Activated CD8-positive, alpha-beta memory T cell treated with anti-CD3 and anti-CD28 coated beads for 1 hour (primary cell): ENCODE measurements at regions not wholly inside any gene's neighbourhood (a gene's known extent, or its start where the extent isn't known, plus 50 kb on each side); places are given as distances from the start of the nearest gene placed in this dataset.
"Not testable (repeated sequence)": the region's sequence is repeated elsewhere in the genome, so short reads cannot be mapped to it uniquely, and the experiment has no call there.

Experiments used
- DNase-seq, 2 donors: peaks; one replicate each; pipeline ENCODE4 v3.0.0-alpha.2; 2020; ENCODE audit warnings: low read depth in 1 of 2; ENCODE audit errors: extremely low read depth in 1 of 2

GRCh38 chr17:68135141-68135887 is 99.8 kb downstream of the KPNA2 start:
- DNase-seq = no peak

- DNase-seq = no peak
Observed at GRCh38 chr17:68141050-68141449, 105.5 kb downstream of the KPNA2 start.

GRCh38 chr17:68142595-68142994 is 105.2 kb upstream of the AMZ2 start:
- DNase-seq = no peak

DNA sequence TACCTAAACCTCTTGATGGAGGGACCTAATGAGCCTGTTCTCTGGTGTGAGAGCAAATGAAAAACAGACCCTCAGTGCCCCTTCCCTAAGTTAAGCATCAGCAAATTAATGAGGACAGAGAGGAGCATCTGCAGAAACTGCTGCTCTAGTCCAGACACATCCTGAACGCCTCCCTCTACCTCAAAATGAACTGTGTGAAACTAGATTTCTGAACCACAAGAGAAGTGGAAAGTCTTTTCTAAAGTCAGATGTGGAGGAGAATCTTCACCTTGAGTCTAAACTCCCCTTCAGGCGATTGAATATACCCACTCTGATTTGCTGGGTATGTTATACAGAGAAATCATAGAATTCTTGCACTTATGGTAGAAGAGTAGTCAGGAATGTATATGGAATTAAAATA is 104.4 kb upstream of the AMZ2 start:
- DNase-seq = no peak

DNA sequence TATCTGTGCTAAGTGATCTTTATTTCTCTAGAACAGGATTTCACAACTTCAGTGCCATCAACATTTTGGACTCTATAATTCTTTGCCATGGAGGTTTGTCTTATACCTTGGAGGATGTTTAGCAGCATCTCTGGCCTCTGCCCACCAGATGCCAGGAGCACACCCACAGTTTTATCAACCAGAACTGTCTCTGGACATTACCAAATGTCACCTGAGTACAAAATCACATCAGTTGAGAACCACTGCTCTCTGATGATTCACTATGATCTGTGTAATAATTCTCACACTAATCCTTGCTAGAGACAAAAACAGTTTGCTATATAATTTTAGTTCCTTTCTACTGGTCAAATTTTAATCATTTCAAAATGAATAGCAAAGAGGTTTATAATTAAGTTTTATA is 102.8 kb upstream of the AMZ2 start:
- DNase-seq = no peak

DNA sequence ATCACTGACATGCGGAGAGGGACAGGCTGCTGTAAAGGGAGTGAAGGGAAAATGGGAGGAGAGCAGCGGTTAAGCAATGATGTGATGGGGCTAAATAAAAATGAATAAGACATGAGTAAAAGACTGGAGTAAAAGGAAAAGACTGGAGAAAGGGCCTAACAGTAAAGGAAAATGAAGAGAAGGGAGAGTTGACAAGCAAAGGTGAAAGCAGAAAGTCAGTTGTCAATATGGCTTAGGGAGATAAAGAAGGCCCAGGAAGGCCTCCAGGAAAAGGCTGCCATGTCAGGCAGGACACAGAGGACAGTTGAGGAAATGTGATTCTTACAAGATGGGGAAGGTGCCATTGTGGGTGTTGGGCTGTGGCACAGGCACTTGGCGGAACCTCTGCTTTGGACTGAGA is 98.9 kb upstream of the AMZ2 start:
- no peak for DNase-seq

DNA sequence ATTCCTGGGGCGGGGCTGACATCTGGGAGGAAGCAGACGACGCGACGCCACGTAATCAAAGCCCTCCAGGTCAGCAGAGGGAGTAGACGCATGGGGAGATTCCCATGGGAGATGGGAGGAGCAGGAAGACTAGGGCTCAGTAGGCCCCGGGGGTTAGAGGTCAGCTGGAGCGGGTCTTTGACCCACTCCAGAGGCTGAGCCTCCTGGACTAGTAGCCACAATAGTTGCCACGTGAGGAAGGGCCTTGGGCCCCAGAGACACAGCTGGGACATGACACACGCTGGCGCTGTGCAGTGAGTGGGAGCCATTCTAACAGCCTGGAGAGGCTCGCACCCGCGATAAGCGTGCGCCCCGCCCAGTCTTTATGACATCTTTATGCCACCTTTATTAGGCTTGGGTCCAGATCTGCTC is 95.7 kb upstream of the AMZ2 start:
- DNase-seq = no peak

- DNase-seq = no peak
Observed at GRCh38 chr17:68155692-68156091, 92.2 kb upstream of the AMZ2 start.

- DNase-seq = no peak
Observed at GRCh38 chr17:68161644-68162428, 86.0 kb upstream of the AMZ2 start.

DNA sequence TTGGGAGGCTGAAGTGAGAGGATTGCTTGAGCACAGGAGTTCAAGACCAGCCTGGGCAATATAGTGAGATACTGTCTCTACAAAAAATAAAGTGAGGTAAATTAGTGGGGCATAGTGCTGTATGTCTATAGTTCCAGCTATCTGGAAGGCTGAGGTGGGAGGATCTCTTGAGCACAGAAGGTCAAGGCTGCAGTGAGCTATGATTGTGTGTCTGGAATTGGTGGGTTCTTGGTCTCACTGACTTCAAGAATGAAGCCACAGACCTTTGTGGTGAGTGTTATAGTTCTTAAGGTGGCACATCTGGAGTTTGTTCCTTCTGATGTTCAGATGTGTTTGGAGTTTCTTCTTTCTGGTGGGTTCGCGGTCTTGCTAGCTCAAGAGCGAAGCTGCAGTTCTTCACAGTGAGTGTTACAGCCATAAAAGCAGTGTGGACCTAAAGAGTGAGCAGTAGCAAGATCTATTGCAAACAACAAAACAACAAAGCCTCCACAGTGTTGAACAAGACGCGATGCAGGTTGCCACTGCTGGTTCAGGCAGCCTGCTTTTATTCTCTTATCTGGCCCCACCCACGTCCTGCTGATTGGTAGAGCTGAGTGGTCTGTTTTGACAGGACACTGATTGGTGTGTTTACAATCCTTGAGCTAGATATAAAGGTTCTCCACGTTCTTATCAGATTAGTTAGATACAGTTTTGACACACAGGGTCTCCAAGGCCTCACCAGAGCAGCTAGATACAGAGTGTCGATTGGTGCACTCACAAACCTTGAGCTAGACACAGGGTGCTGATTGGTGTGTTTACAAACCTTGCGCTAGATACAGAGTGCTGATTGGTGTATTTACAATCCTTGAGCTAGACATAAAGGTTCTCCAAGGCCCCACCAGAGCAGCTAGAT is 79.3 kb upstream of the AMZ2 start:
- not testable (repeated sequence) for DNase-seq

DNA sequence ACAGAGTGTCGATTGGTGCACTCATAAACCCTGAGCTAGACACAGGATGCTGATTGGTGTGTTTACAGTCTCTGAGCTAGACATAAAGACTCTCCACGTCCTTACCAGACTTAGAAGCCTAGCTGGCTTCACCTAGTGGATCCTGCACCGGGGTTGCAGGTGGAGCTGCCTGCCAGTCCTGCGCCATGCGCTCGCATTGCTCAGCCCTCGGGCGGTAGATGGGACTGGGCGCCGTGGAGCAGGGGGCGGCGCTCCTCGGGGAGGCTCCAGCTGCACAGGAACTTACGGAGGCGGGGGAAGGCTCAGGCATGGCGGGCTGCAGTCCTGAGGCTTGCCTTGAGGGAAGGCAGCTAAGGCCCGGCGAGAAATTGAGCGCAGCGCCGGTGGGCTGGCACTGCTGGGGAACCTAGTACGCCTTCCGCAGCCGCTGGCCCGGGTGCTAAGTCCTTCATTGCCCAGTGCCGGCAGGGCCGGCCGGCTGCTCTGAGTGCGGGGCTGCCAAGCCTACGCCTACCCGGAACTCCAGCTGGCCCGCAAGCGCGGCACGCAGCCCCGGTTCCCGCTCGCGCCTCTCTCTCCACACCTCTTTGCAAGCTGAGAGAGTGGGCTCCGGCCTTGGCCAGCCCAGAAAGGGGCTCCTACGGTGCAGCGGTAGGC is 78.5 kb upstream of the AMZ2 start:
- not testable (repeated sequence) for DNase-seq

DNA sequence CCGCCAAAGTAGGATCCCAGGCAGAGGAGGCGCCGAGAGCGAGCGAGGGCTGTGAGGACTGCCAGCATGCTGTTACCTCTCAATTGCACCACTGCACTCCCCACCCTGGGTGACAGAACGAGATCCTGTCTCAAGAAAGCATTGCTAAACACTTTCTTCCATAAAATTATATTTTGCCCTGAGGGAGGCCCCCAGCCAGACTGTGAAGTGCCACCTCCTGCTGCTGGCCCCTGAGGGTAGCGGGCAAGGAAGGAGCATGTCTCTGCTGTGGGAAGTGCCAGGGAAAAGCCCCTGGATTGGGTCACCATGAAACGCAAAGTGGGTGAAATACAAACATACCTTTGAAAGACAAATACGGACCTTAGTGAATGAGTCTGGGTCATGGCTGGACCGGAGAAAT is 78.0 kb upstream of the AMZ2 start:
- DNase-seq = no peak

DNA sequence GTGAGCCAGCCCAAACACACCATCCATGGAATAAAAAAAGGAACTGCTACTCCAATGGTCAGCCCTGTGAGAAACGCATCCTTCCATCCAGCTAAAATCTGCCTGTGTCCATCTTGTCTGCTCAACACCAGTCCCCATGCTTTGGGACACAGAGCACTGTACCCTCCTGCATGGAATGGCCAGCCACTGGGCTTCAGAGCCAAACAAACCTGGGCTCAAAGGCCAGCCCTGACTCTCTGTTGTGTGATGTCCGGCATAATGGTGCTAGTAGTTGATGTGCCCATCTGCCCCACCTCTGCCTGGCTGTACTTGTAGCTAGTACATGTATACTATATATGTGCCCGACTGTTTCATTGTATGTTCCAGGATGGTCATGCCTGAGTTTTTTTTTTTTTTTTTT is 77.6 kb upstream of the AMZ2 start:
- DNase-seq = no peak

- peak; percentile 52 to 60 for DNase-seq
Observed at GRCh38 chr17:68172461-68172954, 75.3 kb upstream of the AMZ2 start.

DNA sequence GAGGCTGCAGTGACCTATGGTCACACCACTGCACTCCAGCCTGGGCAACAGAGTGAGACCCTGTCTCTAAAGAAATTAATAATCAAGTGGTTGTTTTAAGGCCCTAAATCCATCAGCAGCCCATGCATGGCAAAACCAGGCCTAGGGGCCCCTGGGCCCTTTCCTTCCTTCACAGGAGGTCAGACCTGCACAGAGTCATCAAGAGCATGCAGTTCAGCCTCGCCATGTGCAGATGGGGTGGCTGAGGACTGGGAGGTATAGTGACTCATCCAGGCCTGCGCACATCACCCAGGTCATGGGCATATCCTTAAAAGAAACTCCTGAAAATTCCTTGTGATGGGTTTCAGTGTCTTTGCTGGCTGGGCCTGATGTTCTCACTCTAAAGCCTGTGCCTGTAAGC is 72.4 kb upstream of the AMZ2 start:
- no peak for DNase-seq

DNA sequence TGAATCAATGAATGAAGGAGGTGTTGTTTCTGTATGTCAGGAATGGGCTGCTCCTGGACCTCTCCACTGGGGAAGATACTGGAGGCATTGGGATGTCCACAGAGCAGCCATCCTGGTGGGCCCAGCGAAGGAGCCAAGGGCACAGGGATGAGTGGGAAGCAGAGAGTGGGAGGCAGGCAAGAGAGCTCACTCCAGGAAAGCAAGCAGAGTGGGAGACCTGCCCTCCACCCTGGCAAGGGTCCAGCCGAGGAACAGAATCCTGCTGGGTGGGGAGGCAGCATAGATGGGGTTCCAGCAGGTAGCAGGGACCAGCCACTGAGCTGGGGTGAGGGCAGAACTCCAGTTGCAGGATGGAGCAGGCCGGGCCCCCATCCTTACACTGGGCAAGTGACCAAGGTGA is 71.9 kb upstream of the AMZ2 start:
- no peak for DNase-seq

GRCh38 chr17:68176718-68177117 is 71.1 kb upstream of the AMZ2 start:
- no peak for DNase-seq

DNA sequence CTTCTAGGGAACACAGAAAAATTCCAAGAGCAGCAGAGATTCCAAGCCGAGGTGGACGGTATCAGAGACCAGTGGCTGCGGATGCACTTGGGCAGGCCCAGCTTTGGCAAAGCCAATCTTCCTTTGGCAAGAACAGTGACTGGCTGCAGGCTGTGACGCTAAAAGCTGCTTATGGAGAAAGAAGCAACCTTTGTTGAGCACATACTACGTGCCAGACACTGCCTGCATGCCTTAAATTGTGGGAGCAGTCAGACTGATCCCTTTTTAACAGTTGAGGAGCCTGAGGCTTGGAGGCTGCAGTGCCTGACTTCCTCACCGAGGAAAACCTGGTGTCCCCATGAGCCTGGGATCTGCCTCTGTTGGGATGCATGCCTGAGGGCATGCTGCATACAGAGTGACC is 69.0 kb upstream of the AMZ2 start:
- no peak for DNase-seq

DNA sequence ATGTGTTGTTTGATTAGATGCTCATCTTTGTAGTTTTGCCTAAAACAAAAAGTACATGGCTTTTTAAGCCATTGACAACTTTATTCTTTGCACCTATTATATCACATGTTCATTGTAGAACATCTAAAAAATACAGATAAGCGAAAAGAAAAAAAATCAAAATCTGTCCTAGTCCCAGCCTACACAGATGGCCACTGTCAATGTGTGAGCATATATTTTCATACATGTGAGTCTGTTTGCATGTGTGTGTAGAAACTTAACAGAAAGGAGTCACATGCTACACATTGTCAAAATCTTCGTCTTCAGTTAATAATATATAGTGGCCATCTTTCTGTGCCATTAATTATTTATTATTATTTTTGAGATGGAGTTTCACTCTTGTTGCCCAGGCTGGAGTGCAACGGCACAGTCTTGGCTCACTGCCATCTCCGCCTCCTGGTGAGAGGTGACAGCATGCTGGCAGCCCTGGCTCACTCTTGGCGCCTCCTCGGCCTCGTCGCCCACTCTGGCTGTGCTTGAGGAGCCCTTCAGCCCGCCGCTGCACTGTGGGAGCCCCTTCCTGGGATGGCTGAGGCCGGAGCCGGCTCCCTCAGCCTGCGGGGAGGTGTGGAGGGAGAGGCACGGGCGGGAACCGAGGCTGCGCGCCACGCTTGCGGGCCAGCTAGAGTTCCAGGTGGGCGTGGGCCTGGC is 68.5 kb upstream of the AMZ2 start:
- no peak for DNase-seq

- no peak for DNase-seq
Observed at GRCh38 chr17:68179926-68180285, 67.9 kb upstream of the AMZ2 start.
